ENCODE measurements at regions not wholly inside any gene's neighbourhood (a gene's known extent, or its start where the extent isn't known, plus 50 kb on each side); places are given as distances from the start of the nearest gene placed in this dataset.

DNA sequence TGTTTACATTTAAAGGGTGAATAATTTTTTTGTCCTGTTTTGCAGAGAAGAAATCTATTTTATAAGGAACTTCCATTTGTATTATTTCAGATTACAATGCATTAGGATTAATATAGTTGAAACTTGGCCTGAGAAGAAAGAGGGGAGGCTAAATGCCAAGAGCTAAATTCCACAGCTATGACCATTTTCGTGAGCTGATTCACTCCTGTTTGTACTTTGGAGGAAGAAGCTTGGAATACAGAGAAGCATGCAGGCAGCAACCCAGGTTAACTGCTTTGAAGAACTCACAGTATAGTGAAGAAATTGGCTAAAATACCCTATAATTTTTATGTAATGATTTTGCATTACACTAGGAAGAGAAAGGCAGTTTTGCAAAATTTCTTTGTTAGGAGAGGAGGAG is 309.4 kb upstream of the KLF12 start:
- DNase-seq: no peak
- intact Hi-C loops (cut with DNase I): no loop called here

GRCh38 chr13:74442751-74443150 is 308.5 kb upstream of the KLF12 start:
- intact Hi-C loops (cut with DNase I): no loop called here
- no peak for DNase-seq

DNA sequence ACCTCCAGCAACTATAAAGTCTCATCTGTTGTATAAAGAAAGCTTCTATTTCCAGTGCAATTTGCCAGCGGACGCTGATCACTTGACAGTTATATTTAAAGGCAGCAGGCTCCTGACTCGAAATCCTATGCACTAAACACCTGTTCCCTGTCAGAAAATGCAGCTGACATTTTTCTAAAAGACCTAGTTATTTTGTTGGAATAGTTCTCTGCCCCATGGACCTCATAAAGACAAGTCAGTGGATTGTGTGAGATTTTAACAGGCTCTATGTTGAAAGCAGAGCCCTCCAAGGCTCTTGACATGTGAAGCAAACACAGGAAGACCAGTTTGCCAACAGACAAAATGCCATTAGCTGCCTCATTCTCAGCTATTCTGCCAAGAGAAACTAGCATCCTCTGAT is 304.7 kb upstream of the KLF12 start:
- intact Hi-C loops (cut with DNase I): no loop called here
- DNase-seq: no peak

DNA sequence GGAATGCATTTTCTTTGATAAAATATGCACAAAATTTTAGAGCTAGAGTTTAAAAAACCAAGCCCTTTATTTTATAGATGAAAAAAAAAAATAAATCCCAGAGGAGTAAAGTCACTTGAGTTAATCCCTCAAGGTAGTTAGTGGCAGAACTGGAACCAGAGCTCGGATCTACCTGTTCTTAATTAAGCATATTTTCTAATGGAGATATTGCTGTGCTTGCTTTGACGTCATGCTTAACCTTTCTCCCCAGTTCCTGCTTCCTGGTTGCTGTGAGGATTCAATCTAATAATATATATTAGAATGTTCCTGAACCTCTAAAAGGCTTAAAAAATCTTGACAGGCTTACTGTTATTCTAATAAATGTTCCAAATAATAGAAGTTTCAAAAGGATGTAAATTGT is 300.6 kb upstream of the KLF12 start:
- intact Hi-C loops (cut with DNase I): no loop called here
- no peak for DNase-seq

DNA sequence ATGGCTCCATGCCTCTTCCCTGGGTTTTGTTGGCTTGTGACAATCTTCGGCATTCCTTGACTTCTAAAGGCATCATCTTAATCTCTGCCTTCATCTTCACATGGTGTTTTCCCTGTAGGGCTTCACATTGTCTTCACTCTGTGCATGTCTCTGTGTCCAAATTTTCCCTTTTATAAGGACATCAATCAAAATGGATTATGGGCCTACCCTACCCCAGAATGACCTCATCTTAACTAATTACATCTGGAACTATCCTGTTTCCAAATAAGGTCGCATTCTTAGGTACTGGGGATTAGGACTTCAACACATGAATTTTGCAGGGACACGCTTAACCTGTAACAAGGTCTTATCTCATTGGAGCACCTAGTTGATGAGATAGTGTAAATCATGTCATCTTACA is 290.3 kb upstream of the KLF12 start:
- intact Hi-C loops (cut with DNase I): no loop called here
- no peak for DNase-seq

GRCh38 chr13:74423434-74423833 is 289.2 kb upstream of the KLF12 start:
- intact Hi-C loops (cut with DNase I): no loop called here

DNA sequence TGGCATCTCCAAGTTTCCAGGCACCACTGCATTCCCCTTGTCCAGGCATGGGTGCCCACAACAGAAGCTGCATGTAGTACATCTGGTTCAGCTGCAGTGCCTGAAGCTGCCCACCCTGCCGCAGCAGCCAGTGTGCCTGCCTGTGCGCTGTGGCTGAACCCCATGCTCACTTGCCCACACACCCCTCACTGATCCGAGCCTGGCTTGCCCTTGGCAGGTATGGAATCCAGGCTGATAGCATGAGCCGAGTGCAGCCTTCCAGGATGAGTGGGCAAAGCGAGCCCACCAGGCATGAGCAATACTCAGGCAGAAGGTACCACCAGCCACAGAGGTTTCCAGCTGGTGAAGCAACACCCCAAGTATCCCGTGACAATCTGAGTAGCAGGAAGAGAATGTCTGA is 280.3 kb upstream of the KLF12 start:
- intact Hi-C loops (cut with DNase I): no loop called here
- no peak for DNase-seq

More at GRCh38 chr13:74423434-74423833, 289.2 kb upstream of the KLF12 start:
- no peak for DNase-seq

DNA sequence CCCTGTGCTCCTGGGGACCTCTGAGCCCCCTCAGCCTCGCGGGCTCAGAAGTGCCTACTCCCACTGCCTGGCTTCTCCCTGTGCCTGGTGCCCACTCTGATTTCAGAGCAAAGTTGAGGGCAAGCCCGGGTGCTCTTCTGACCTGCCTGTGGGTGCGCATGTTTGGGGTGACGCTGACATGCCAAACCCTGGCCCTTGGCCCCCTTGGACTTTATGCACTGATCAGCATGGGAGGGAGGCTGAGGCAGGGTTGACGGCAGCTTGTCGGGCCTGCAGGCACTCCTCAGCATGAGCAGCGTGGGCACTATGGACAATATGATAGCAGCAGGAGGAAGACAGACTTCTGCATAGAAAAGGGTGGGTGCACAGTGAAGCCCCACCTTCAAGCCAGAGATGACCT is 279.3 kb upstream of the KLF12 start:
- intact Hi-C loops (cut with DNase I): no loop called here
- no peak for DNase-seq

- DNase-seq: no peak
- intact Hi-C loops (cut with DNase I): no loop called here
Measured at GRCh38 chr13:74409551-74409950, 275.3 kb upstream of the KLF12 start.

GRCh38 chr13:74406420-74406819 is 272.2 kb upstream of the KLF12 start:
- intact Hi-C loops (cut with DNase I): no loop called here
- no peak for DNase-seq

GRCh38 chr13:74398599-74398998 is 264.4 kb upstream of the KLF12 start:
- intact Hi-C loops (cut with DNase I): no loop called here
- no peak for DNase-seq

- intact Hi-C loops (cut with DNase I): no loop called here
- no peak for DNase-seq
Measured at GRCh38 chr13:74389056-74389455, 254.9 kb upstream of the KLF12 start.

DNA sequence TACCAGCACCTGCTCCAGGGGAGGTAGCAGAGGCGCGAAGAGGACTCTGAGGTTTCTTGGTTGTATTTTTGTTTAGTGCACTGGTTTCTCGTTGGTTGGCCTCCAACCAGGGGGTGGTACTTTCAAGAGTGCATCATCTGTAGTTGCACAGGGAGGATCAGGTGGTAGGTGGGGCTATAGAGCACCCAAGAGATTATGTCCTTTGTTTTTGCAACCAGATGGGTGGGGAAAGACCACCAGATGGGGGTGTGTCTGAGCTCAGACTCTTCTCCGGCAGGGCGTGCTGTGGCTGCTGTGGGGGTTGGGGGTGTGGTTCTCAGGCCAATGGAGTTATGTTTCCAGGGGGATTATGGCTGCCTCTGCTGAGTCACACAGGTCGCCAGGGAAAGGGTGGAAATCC is 254.4 kb upstream of the KLF12 start:
- DNase-seq: no peak
- intact Hi-C loops (cut with DNase I): no loop called here

DNA sequence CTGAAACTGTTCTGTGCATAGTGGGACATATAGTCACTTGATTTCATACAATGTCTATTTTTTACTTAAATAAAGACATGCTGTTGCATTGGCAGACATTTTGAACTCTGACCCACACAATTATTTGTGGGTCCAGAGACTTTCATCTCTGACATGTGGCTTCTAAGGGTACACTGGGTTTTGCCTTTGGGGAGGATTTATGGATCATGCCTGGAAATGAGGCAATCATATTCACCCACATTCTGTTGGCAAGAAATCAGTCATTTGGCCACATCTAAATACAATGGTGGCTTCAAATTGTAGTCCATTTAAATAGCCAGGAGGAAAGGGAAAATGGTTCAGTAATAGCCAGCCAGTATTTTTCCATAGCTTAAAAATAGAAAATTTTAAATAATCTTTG is 238.3 kb upstream of the KLF12 start:
- intact Hi-C loops (cut with DNase I): no loop called here
- DNase-seq: no peak

GRCh38 chr13:74367193-74367592 is 233.0 kb upstream of the KLF12 start:
- no peak for DNase-seq
- intact Hi-C loops (cut with DNase I): no loop called here

- intact Hi-C loops (cut with DNase I): no loop called here
- no peak for DNase-seq
Measured at GRCh38 chr13:74361274-74361673, 227.1 kb upstream of the KLF12 start.

DNA sequence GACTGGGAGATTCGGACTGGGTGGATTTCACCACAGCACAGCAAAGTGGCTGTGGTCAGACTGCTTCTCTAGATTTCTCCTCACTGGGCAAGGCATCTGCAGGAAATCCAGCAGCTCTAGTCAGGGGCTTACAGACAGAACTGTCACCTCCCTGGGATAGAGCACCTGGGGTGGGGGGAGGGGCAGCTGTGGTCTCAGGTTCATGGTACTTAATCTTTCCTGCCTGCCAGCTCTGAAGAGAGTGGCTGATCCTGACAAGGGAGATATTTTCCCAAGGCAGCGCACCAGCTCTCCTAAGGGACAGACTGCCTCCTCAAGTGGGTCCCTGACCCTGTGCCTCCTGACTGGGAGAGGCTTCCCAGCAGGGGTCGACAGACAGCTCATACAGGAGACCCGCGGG is 212.8 kb upstream of the KLF12 start:
- DNase-seq: no peak
- intact Hi-C loops (cut with DNase I): no loop called here

- intact Hi-C loops (cut with DNase I): no loop called here
- DNase-seq: no peak
Measured at GRCh38 chr13:74338341-74338740, 204.1 kb upstream of the KLF12 start.

DNA sequence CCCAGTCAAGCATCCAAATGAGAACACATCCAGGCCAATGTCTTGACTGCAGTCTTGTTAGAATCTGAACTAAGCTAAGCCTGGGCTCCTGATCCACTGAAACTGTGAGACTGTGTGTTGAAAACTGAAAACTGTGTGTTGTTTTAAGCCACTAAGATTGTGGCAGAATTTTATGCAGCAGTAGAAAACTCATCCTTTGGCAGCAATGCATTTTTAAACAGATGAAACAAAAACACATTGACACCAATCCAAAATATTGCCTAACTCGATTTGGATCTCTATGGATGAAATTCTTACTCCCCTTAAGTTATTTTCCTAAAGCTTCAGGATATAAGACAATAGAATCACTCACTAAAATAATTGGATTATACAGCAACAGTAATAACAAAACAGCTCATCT is 202.3 kb upstream of the KLF12 start:
- DNase-seq: no peak

GRCh38 chr13:74335370-74335769 is 201.2 kb upstream of the KLF12 start:
- no peak for DNase-seq
- intact Hi-C loops (cut with DNase I): no loop called here

More for the DNA sequence above, 202.3 kb upstream of the KLF12 start:
- intact Hi-C loops (cut with DNase I): no loop called here

GRCh38 chr13:74329962-74330361 is 195.8 kb upstream of the KLF12 start:
- DNase-seq: no peak
- intact Hi-C loops (cut with DNase I): no loop called here

- peak in 15 of 42 donors; percentile 2 to 57 (median 17) for DNase-seq
- intact Hi-C loops (cut with DNase I): no loop called here
Measured at GRCh38 chr13:74325106-74325505, 190.9 kb upstream of the KLF12 start.
